ENCODE measurements at regions not wholly inside any gene's neighbourhood (a gene's known extent, or its start where the extent isn't known, plus 50 kb on each side); places are given as distances from the start of the nearest gene placed in this dataset.
"Not testable (repeated sequence)": the region's sequence is repeated elsewhere in the genome, so short reads cannot be mapped to it uniquely, and the experiment has no call there.

DNA sequence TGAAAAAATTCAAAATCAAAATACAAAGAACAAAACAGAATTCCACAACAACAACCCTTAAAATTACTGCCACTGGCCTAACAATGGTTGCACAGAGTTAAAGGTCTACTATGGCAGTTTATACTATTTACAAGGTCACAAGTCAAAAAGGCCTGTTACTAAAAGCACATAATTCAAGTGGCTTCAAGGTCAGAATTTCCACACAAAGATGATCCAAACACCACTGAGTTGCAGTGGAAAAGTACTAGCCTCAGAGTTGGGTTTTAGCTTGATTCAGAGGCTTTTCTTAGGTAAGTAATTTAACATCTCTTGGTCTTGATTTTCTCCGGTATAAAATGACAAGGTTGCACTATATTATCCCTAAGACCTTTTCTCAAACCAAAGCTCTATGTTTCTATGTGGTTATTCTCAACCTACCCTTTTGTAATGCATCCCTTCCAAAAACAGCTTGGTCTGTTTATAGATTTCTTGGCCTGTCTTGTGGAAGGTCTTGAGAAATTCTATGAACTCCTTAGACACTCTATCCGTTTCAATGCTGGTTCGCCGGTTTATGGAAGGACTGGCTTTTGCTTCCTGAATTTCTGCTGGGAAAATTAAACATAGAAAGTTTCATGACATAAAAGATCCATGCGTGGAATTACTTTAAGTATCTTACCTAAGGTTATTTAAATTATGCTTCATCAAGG, 69.5 kb downstream of the MDH2 start:
- TF ChIP-seq MAX (IDR thresholded peaks at IDR 0.05; ENCODE audit: low read depth); RCOR1 (IDR thresholded peaks at IDR 0.05; ENCODE audit: low read length); YY1 (IDR thresholded peaks at IDR 0.05; ENCODE audit: low read depth); CTCF (IDR thresholded peaks at IDR 0.05); CHD2 (IDR thresholded peaks at IDR 0.05; ENCODE audit: low read length, partially characterized antibody); FOXJ3 (CRISPR knock-in tag; IDR thresholded peaks at IDR 0.05); SIN3A (IDR thresholded peaks at IDR 0.05; ENCODE audit: borderline replicate concordance, low read depth, low read length); REST (IDR thresholded peaks at IDR 0.05; ENCODE audit: low read depth, low read length); TAF1 (IDR thresholded peaks at IDR 0.05; ENCODE audit: borderline replicate concordance, low read depth, low read length); RAD21 (IDR thresholded peaks at IDR 0.05; ENCODE audit: low read length); NFIC (IDR thresholded peaks at IDR 0.05; ENCODE audit: borderline replicate concordance); EP300 (IDR thresholded peaks at IDR 0.05; ENCODE audit: borderline replicate concordance in 1 of 2, low read depth in 1 of 2, low read length in 1 of 2); FOXM1 (IDR thresholded peaks at IDR 0.05; ENCODE audit: low read depth): not testable (repeated sequence)

Measured in SK-N-SH (cell line).